Sigmoid colon (tissue), 4 donors: ENCODE measurements at regions not wholly inside any gene's neighbourhood (a gene's known extent, or its start where the extent isn't known, plus 50 kb on each side); places are given as distances from the start of the nearest gene placed in this dataset.

Experiments
- EP300 ChIP-seq, 4 donors: sonication (generic); formaldehyde crosslinking; IDR thresholded peaks; one replicate each; pipeline ENCODE4 v1.6.1; 2017; ENCODE audit warnings: antibody characterized with exemption in 4 of 4
- POLR2A ChIP-seq, 2 donors: fragments of 450-650 bp; IDR thresholded peaks; one replicate each; pipeline ENCODE4 v1.6.1; 2016; ENCODE audit warnings: antibody characterized with exemption in 2 of 2, mild to moderate bottlenecking in 2 of 2, moderate library complexity in 2 of 2
- POLR2AphosphoS5 ChIP-seq, 4 donors: sonication (generic); formaldehyde crosslinking; IDR thresholded peaks; one replicate each; pipeline ENCODE4 v1.6.1; 2017; ENCODE audit warnings: antibody characterized with exemption in 4 of 4
- TF ChIP-seq, protein P1 (sequence below), 4 experiments: fragments of 450-650 bp in 3 of 4; fragments of 200-600 bp in 1 of 4; IDR thresholded peaks; one replicate each; pipeline ENCODE4 v1.5.1; 2016 to 2019; ENCODE audit warnings: antibody characterized with exemption in 4 of 4, mild to moderate bottlenecking in 3 of 4, moderate library complexity in 2 of 4

DNA sequence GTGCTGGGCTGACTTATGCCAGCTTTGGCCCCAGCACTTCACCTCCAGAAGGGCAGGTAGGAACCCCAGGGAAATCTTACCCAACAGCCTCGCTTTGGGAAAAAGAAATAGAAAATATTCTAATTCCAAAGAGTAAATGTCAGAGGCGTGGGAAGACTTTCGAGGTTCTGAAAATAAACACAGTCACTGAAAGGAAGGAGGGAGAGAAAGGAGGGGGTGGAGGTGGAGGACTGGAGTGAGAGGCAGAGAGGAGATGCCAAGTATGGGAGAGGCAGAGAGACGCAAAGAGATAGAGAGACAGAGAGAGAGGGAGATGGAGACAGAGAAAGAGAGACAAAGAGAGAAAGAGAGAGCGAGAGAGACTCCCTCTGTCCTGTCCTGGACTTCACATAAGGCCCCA lies 395.0 kb downstream of the PTPRU start:
- TF ChIP-seq EP300 (IDR thresholded peaks at IDR 0.05) (no peak), POLR2A (IDR thresholded peaks at IDR 0.05) (no peak), POLR2AphosphoS5 (IDR thresholded peaks at IDR 0.05) (no peak)
- TF ChIP-seq, protein P1, sequence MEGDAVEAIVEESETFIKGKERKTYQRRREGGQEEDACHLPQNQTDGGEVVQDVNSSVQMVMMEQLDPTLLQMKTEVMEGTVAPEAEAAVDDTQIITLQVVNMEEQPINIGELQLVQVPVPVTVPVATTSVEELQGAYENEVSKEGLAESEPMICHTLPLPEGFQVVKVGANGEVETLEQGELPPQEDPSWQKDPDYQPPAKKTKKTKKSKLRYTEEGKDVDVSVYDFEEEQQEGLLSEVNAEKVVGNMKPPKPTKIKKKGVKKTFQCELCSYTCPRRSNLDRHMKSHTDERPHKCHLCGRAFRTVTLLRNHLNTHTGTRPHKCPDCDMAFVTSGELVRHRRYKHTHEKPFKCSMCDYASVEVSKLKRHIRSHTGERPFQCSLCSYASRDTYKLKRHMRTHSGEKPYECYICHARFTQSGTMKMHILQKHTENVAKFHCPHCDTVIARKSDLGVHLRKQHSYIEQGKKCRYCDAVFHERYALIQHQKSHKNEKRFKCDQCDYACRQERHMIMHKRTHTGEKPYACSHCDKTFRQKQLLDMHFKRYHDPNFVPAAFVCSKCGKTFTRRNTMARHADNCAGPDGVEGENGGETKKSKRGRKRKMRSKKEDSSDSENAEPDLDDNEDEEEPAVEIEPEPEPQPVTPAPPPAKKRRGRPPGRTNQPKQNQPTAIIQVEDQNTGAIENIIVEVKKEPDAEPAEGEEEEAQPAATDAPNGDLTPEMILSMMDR (IDR thresholded peaks at IDR 0.05), result no peak
